ENCODE measurements at regions not wholly inside any gene's neighbourhood (a gene's known extent, or its start where the extent isn't known, plus 50 kb on each side); places are given as distances from the start of the nearest gene placed in this dataset.

DNA sequence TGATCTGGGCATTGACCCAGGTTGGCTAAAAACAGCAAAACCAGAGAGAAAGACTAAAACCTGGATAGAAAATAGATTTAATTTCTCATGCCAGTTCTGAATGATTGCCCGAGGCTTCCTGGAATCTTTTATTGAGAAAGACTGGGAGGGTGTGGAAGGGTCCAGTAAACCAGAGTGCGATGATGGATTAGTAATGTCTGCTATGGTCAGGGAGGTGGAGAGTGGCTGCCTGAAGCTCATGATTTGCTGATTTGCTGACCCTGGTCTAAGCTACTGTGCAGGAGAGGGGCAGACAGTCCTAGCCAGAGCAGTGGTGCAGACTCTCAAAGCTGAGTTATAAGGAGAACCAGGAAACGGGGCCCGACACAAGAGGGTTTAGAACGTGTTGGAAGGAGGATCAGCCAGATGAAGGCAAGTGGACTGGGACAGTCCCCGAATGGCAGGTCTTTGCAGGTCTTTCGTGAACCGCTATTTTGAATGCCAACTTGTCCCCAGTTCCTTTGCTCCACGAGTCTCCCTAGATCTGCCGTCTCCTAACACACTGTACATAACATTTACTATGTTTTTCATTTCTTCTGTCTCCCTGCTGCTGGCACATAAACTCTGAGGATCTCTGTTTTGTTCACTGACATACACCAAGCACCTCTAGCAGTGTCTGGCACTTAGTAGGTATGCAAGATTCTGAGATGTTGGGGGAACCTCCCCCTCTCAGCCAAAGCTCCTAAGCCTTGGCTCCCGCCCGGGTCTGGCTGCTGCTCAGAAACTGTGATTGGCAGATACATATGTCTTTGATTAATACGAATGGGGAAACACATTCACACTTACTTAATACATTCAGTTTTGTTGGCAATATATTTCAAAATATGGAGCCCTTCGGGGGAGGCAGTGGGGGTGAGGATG lies 237.3 kb upstream of the TNRC6C start:
- Histone ChIP-seq H4K20me1 (ENCODE audit: control insufficient read depth, insufficient read depth, low read depth, low read length) (0 out of 2 replicates have a peak, but pooled peaks cover 5% of the 10 kb centered on the region), H3K27me3 (ENCODE audit: control insufficient read depth, low read length) (peaks cover 12% of the 10 kb centered on the region), H3K4me1 (ENCODE audit: control insufficient read depth, low read length) (peaks cover 9% of the 10 kb centered on the region), H3K79me2 (ENCODE audit: control insufficient read depth, low read length) (no peaks in the 10 kb centered on the region), H3K9me2 (replicated peaks; ENCODE audit: control insufficient read depth, low read length) (no peaks in the 10 kb centered on the region), H3K36me3 (ENCODE audit: control insufficient read depth, low read length) (no peaks in the 10 kb centered on the region), H3K27ac (ENCODE audit: low read depth, low read length) (no peak overlapping the region), H3K9me3 (ENCODE audit: control insufficient read depth, insufficient read depth, low read length) (peaks cover 4% of the 10 kb centered on the region; the same call in 1 of the 2 replicates), H3K4me3 (ENCODE audit: low read length) (no peak overlapping the region), H3F3A (ENCODE audit: control insufficient read depth, insufficient read depth) (no peaks in the 10 kb centered on the region), H3K4me2 (ENCODE audit: low read length) (no peak overlapping the region)
- TF ChIP-seq, protein P1, sequence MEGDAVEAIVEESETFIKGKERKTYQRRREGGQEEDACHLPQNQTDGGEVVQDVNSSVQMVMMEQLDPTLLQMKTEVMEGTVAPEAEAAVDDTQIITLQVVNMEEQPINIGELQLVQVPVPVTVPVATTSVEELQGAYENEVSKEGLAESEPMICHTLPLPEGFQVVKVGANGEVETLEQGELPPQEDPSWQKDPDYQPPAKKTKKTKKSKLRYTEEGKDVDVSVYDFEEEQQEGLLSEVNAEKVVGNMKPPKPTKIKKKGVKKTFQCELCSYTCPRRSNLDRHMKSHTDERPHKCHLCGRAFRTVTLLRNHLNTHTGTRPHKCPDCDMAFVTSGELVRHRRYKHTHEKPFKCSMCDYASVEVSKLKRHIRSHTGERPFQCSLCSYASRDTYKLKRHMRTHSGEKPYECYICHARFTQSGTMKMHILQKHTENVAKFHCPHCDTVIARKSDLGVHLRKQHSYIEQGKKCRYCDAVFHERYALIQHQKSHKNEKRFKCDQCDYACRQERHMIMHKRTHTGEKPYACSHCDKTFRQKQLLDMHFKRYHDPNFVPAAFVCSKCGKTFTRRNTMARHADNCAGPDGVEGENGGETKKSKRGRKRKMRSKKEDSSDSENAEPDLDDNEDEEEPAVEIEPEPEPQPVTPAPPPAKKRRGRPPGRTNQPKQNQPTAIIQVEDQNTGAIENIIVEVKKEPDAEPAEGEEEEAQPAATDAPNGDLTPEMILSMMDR (IDR thresholded peaks at IDR 0.05; ENCODE audit: low read depth, low read length, poor library complexity, severe bottlenecking), result no peak
- TF ChIP-seq EZH2phosphoT487 (IDR thresholded peaks at IDR 0.05; ENCODE audit: borderline replicate concordance, low read length), result no peak

DNA sequence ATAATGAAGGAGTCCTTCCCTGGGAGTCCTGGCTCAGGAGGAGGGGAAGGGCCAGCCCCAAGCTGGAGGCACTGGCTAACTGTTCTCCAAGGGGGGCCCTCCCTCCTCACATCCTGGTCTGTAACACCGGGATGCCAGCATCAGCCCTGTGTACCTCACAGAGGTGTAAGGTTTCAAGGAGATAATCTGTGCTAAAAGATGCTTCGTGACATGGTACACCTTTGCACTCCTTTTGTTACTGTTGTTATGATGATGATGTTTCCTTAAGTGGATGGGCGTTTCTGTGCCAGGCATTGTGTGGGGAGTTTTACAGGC lies 236.7 kb upstream of the TNRC6C start:
- Histone ChIP-seq H4K20me1 (ENCODE audit: control insufficient read depth, insufficient read depth, low read depth, low read length) (0 out of 2 replicates have a peak, but pooled peaks cover 5% of the 10 kb centered on the region), H3K36me3 (ENCODE audit: control insufficient read depth, low read length) (no peaks in the 10 kb centered on the region), H3K4me3 (ENCODE audit: low read length) (no peak overlapping the region), H3K4me1 (ENCODE audit: control insufficient read depth, low read length) (peaks cover 9% of the 10 kb centered on the region), H3K9me2 (replicated peaks; ENCODE audit: control insufficient read depth, low read length) (no peaks in the 10 kb centered on the region), H3F3A (ENCODE audit: control insufficient read depth, insufficient read depth) (no peaks in the 10 kb centered on the region), H3K9me3 (ENCODE audit: control insufficient read depth, insufficient read depth, low read length) (peaks cover 4% of the 10 kb centered on the region; the same call in 1 of the 2 replicates), H3K27ac (ENCODE audit: low read depth, low read length) (no peak overlapping the region), H3K4me2 (ENCODE audit: low read length) (no peak overlapping the region), H3K27me3 (ENCODE audit: control insufficient read depth, low read length) (peaks cover 7% of the 10 kb centered on the region), H3K79me2 (ENCODE audit: control insufficient read depth, low read length) (no peaks in the 10 kb centered on the region)
- no peak for TF ChIP-seq EZH2phosphoT487 (IDR thresholded peaks at IDR 0.05; ENCODE audit: borderline replicate concordance, low read length)
- TF ChIP-seq, protein P1 (IDR thresholded peaks at IDR 0.05; ENCODE audit: low read depth, low read length, poor library complexity, severe bottlenecking), result no peak

DNA sequence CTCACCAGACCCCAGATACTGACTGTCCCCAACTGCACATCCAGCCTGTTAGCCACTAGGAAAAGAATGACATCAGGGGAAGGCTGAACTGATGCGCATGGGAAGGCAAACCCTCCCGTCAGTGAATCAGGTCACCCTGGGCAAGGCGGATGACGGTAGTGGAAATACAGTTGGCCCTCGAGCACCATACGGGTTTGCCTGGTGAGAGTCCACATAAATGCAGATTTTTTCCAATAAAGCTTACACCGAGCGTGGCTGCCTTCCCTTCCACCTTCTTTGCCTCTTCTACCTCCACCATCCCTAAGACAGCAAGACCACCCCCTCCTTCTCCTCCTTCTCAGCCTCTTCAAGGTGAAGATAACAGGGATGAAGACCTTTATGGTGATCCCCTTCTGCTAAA lies 236.1 kb upstream of the TNRC6C start:
- Histone ChIP-seq H3F3A (ENCODE audit: control insufficient read depth, insufficient read depth) (no peaks in the 10 kb centered on the region), H3K79me2 (ENCODE audit: control insufficient read depth, low read length) (no peaks in the 10 kb centered on the region), H3K9me3 (ENCODE audit: control insufficient read depth, insufficient read depth, low read length) (peaks cover 4% of the 10 kb centered on the region; the same call in 1 of the 2 replicates), H3K4me1 (ENCODE audit: control insufficient read depth, low read length) (peaks cover 9% of the 10 kb centered on the region), H3K27me3 (ENCODE audit: control insufficient read depth, low read length) (peaks cover 7% of the 10 kb centered on the region), H3K36me3 (ENCODE audit: control insufficient read depth, low read length) (no peaks in the 10 kb centered on the region), H3K4me2 (ENCODE audit: low read length) (no peak overlapping the region), H4K20me1 (ENCODE audit: control insufficient read depth, insufficient read depth, low read depth, low read length) (0 out of 2 replicates have a peak, but pooled peaks cover 5% of the 10 kb centered on the region), H3K27ac (ENCODE audit: low read depth, low read length) (no peak overlapping the region), H3K4me3 (ENCODE audit: low read length) (no peak overlapping the region), H3K9me2 (replicated peaks; ENCODE audit: control insufficient read depth, low read length) (no peaks in the 10 kb centered on the region)
- no peak for TF ChIP-seq EZH2phosphoT487 (IDR thresholded peaks at IDR 0.05; ENCODE audit: borderline replicate concordance, low read length)
- TF ChIP-seq, protein P1 (IDR thresholded peaks at IDR 0.05; ENCODE audit: low read depth, low read length, poor library complexity, severe bottlenecking), result no peak
